Psoas muscle (tissue), 7 donors: ENCODE measurements at regions not wholly inside any gene's neighbourhood (a gene's known extent, or its start where the extent isn't known, plus 50 kb on each side); places are given as distances from the start of the nearest gene placed in this dataset.

ENCODE experiments used
- ATAC-seq, 4 donors: fragments of 200-7000 bp; cut with Tn5 transposase; one replicate each; pipeline ENCODE4 v1.9.1; 2020; ENCODE audit warnings: moderate library complexity in 3 of 4, mild to moderate bottlenecking in 2 of 4
- DNase-seq, 2 donors: peaks; one replicate each; pipeline ENCODE4 v3.0.0-alpha.2; 2020
- H3K27ac ChIP-seq: fragments of 200-600 bp; one replicate; pipeline ENCODE4 v1.8.0; 2022
- H3K27me3 ChIP-seq, 3 donors: fragments of 200-600 bp in 1 of 3; one replicate each; pipeline versions ENCODE4 v1.6.1 to v1.8.0; 2013 to 2022; ENCODE audit warnings: low read length in 2 of 3, mild to moderate bottlenecking in 2 of 3, moderate library complexity in 1 of 3; ENCODE audit not compliant: insufficient read depth in 3 of 3
- H3K36me3 ChIP-seq, 2 donors: fragments of 200-600 bp in 1 of 2; one replicate each; pipeline versions ENCODE4 v1.6.1 to v1.8.0; 2013 to 2022; ENCODE audit warnings: low read depth in 1 of 2, mild to moderate bottlenecking in 1 of 2, moderate library complexity in 1 of 2; ENCODE audit not compliant: insufficient read depth in 1 of 2
- H3K4me1 ChIP-seq: fragments of 200-600 bp; one replicate; pipeline ENCODE4 v1.8.0; 2022
- H3K4me3 ChIP-seq: fragments of 200-600 bp; one replicate; pipeline ENCODE4 v1.8.0; 2022; ENCODE audit warnings: mild to moderate bottlenecking
- H3K9me3 ChIP-seq: fragments of 200-600 bp; one replicate; pipeline ENCODE4 v1.8.0; 2022
- WGBS, 3 donors: extraction: QIAGEN DNeasy Blood & Tissue Kit; methylation state at CpG; one replicate each; pipeline versions ENCODE4 v1.1.6 to v1.1.7; 2013; 5-methylcytosine and 5-hydroxymethylcytosine counted together
- intact Hi-C, 2 donors: fragments of 100-400 bp; cut with DNase I; formaldehyde crosslinking; loops; one replicate each; pipeline versions ENCODE4 v1.11.0 to v1.14.2; 2022
- TF ChIP-seq, protein P1 (sequence below): fragments of 200-600 bp; IDR thresholded peaks from one replicate; pipeline ENCODE4 v1.8.0; 2022; ENCODE audit warnings: antibody characterized with exemption
- donor health status: healthy with polysubstance abuse.
- donor health status: DM: no; HTN: no; CAD: no; lungs with moderate emphysema.
- donor health status: Bipolar disorder and iron deficiency.
- donor health status: healthy.
- donor health status: DM: yes; HTN: yes; CAD: no.
- donor health status: DM: no; HTN: no; CAD: no.
- donor health status: DM: yes; HTN: yes; CAD: no.

DNA sequence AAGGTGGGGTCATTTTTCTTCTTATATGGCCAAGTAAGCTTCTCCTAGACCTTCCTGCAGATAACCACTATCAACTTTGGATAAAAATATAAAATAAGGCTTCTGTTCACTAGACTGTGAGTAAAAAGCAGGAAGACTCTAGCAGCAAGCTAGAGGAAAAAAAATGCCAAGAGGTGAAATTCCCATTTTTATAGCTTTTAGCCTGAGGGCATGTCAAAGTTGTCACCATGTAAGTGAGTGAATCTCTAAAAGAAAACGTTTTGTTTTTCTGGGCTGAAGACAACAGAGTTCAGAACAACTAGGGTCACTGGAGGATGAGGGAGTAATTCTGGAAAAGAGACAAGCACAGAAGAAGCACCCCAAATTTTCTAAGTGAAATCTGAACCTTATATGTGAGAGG lies 143.9 kb upstream of the DIO3 start:
- TF ChIP-seq, protein P1, sequence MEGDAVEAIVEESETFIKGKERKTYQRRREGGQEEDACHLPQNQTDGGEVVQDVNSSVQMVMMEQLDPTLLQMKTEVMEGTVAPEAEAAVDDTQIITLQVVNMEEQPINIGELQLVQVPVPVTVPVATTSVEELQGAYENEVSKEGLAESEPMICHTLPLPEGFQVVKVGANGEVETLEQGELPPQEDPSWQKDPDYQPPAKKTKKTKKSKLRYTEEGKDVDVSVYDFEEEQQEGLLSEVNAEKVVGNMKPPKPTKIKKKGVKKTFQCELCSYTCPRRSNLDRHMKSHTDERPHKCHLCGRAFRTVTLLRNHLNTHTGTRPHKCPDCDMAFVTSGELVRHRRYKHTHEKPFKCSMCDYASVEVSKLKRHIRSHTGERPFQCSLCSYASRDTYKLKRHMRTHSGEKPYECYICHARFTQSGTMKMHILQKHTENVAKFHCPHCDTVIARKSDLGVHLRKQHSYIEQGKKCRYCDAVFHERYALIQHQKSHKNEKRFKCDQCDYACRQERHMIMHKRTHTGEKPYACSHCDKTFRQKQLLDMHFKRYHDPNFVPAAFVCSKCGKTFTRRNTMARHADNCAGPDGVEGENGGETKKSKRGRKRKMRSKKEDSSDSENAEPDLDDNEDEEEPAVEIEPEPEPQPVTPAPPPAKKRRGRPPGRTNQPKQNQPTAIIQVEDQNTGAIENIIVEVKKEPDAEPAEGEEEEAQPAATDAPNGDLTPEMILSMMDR, result no peak
- Histone ChIP-seq H3K27me3 (peaks cover 0 to 12% (median 0%) of the 10 kb centered on the region in 3 donors), H3K4me3 (no peak overlapping the region), H3K9me3 (no peaks in the 10 kb centered on the region), H3K27ac (no peak overlapping the region), H3K36me3 (no peaks in the 10 kb centered on the region), H3K4me1 (no peaks in the 10 kb centered on the region)
- ATAC-seq, result no peak
- DNase-seq, result no peak
- WGBS, 3 donors, result 13 to 35% (median 21%) methylated on average over 1 of the region's 1 CpG
- intact Hi-C loops, result no loop called here

- no peak for ATAC-seq
- WGBS, 3 donors, result 54 to 76% (median 56%) methylated on average over 1 of the region's 1 CpG
- no peak overlapping the region for H3K4me3 ChIP-seq
- H3K9me3 ChIP-seq, result no peaks in the 10 kb centered on the region
- H3K4me1 ChIP-seq, result no peaks in the 10 kb centered on the region
- no peaks in the 10 kb centered on the region for H3K36me3 ChIP-seq
- intact Hi-C loops, result no loop called here
- TF ChIP-seq, protein P1, result no peak
- no peak overlapping the region for H3K27ac ChIP-seq
- H3K27me3 ChIP-seq, result peaks cover 0 to 12% (median 0%) of the 10 kb centered on the region in 3 donors
- no peak for DNase-seq
These were observed 142.7 kb upstream of the DIO3 start for GRCh38 chr14:101418601-101419000.

GRCh38 chr14:101426466-101426865 lies 134.8 kb upstream of the DIO3 start:
- 81 to 86% (median 83%) methylated on average over 3 of the region's 3 CpGs for WGBS, 3 donors
- DNase-seq, result no peak
- H3K9me3 ChIP-seq, result peaks cover 12% of the 10 kb centered on the region
- H3K27me3 ChIP-seq, result no peaks in the 10 kb centered on the region
- no peak overlapping the region for H3K4me3 ChIP-seq
- intact Hi-C loops, result no loop called here
- no peak overlapping the region for H3K27ac ChIP-seq
- ATAC-seq, result no peak
- H3K4me1 ChIP-seq, result no peaks in the 10 kb centered on the region
- H3K36me3 ChIP-seq, result no peaks in the 10 kb centered on the region
- TF ChIP-seq, protein P1, result no peak

GRCh38 chr14:101428409-101428808 lies 132.9 kb upstream of the DIO3 start:
- Histone ChIP-seq H3K36me3 (no peaks in the 10 kb centered on the region), H3K27ac (no peak overlapping the region), H3K9me3 (peaks cover 12% of the 10 kb centered on the region), H3K4me1 (no peaks in the 10 kb centered on the region), H3K4me3 (no peak overlapping the region), H3K27me3 (no peaks in the 10 kb centered on the region)
- ATAC-seq (no peak), DNase-seq (no peak)
- intact Hi-C loops, result no loop called here
- TF ChIP-seq, protein P1, result no peak
- WGBS, 3 donors, result 93 to 100% (median 96%) methylated on average over 1 of the region's 1 CpG

DNA sequence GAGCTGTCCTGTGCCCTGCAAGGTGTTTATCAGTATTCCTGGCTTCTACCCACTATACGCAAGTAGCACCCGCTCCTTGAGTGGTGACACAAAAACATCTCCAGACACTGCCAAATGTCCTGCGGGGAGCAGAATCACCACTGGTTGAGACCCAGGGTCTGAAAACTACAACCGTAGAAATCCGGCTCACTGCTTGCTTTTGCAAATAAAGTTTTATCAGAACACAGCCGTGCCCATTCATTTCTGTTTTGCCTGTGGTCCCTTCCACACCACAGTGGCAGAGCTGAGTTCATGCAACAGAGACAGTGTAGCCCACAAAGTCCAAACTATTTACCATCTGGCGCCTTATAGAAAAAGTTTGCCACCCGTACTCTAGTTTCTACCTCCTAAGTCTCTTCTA lies 125.7 kb upstream of the DIO3 start:
- Histone ChIP-seq H3K4me3 (no peak overlapping the region), H3K27me3 (peaks cover 0 to 2% (median 0%) of the 10 kb centered on the region in 3 donors), H3K4me1 (no peaks in the 10 kb centered on the region), H3K36me3 (no peaks in the 10 kb centered on the region), H3K27ac (no peak overlapping the region), H3K9me3 (no peaks in the 10 kb centered on the region)
- TF ChIP-seq, protein P1, result no peak
- intact Hi-C loops, result no loop called here
- ATAC-seq (no peak), DNase-seq (no peak)
- WGBS, 3 donors, result 92 to 95% (median 94%) methylated on average over 8 of the region's 8 CpGs
